GM18511 (cell line): ENCODE measurements at regions not wholly inside any gene's neighbourhood (a gene's known extent, or its start where the extent isn't known, plus 50 kb on each side); places are given as distances from the start of the nearest gene placed in this dataset.
A peak's percentile ranks its signal among the peaks of the same experiment; 100 is the strongest.
"Not testable (repeated sequence)": the region's sequence is repeated elsewhere in the genome, so short reads cannot be mapped to it uniquely, and the experiment has no call there.

Experiments
- ATAC-seq: cut with Tn5 transposase; IDR thresholded peaks from one replicate; pipeline ENCODE4 v1.9.1; 2021; ENCODE audit warnings: mild to moderate bottlenecking, moderate library complexity; ENCODE audit not compliant: unreplicated experiment

DNA sequence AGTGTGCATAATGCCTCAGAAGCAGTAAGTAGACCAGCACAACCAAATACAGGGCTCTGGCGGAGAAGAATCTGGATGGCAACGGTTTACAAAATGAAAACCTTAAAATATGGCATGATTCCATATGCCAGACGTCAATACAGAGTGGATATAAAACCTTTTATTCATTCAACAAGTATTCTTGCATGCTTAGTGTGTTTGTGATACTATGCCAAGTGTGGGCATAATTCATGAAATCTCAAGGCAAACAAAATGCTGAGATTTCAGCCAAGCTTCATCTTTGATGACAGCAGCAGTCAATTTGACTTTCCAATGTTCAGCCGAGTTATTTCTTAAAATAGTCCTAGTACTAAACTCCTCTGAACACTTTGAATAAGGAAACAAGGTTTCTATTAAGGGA, 119.4 kb downstream of the CD24 start:
- no peak for ATAC-seq

DNA sequence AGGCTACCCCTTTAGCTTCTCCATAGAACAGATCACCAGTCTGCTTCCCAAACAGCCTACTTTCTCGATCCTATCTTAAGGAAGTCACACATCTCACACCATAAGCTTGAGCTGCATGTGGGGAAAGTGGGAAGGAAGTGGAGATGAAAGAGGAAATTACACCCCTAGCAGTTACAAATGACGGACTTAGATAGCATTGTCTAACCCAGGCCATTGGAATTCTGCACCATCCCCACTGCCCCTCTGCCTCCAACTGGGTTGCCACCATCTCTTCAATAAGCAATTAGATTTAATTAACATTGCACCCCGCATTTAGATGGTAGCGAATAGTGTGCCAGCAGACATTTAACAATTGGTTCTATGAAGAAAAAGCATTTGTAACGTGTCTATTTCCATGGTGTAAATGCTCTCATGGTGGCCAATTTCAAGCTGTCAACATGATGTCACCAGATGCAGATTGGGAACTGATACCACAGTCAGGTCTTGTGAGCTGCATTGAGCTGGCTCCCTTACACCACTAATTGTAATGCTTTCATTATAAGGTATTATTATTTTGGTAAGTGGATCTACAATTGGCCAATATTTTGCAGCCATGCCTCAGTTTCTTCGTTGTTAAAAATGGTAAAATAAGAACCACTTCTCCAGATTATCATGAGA, 124.7 kb downstream of the CD24 start:
- peak; percentile 53 for ATAC-seq

DNA sequence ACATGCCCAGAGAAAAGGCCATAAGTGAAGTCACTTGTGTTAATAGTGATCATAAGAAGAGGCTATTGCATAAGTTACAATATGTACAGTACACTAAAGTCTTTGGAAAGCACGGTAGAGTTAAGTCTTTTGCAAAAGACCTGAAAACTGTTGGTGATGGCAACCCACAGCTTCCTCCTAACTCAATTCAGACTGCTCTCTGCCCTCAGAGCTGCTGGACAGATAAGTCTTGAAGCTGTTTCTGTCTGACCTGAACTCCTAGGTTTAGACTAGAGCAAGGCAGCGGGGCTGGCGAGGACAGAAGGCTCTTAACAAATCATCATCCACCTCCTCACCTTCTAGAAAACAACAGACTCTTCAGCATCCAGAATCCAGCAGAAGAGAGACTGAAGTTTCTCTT, 125.4 kb downstream of the CD24 start:
- no peak for ATAC-seq

DNA sequence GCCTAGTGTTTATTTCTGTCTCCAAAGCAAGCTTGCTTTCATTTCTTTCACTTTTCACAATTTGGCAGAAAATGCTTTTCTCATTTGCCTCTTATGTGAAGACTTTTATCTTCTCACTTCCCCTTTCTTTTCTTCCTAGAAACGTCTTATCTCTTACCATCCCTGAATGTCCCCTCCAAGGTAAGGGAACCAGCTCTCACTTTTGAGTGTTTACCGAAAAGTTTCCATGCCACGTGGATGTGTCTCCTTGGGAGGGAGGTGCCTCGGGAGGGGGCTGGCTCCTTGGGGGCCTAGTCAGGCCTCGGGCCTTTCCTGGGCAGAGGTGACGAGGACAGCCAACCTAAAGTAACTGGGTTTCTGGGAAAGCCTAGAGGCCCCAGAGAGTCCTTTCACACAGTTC, 127.4 kb downstream of the CD24 start:
- ATAC-seq: peak; percentile 55

DNA sequence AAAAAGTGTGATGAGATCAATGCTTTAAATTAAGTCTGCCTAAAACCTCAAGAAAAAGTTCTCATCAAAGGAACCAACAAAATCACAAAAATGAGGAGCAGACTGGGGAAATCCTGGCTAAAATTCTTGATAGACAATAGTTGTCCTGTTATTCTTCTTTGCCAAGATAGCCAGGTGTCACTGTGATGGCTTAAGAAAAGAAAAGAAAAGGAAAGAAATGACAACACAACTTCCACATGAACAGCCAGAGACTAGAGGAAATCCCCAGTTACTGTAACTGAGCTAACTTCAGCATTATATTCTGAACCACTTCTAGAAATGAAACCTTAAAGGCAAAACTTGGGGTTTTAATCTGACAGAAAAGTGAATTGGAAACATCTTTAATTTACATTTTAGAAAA, 129.6 kb downstream of the CD24 start:
- peak; percentile 66 for ATAC-seq

DNA sequence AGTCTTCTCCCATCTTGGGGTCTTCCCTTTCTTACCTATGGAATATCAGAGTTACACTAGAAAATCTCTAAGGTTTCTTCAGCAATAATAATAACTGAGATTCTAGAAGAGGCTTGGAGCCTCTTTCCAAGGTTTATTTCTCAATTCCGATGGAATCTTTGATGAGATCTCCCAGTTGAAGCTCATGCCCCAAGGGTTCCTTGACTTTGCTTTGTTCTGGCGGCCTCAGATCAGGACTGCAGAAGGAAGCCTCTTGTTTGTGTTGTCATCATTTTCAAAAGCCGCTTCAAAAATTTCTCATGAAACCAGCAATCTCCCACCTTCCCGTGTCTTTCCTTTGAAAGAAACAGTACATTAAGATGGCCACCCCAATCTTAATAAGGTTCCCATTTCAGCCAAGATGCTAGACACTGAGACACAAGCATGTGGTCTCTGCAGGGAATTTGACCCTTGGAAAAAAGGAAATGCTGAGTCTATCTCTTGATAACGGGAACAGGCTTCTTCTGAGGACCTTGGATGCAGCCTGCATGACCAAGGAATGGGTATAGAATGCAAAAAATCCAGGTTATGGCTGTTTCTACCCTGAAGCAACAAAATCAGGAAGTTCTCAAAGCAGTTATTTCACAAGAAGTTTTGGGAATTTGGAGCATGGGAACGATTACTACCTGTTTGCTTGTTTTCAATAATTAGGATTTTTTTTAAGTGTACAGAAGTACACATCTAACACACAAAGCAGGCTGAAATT, 141.6 kb downstream of the CD24 start:
- no peak for ATAC-seq

DNA sequence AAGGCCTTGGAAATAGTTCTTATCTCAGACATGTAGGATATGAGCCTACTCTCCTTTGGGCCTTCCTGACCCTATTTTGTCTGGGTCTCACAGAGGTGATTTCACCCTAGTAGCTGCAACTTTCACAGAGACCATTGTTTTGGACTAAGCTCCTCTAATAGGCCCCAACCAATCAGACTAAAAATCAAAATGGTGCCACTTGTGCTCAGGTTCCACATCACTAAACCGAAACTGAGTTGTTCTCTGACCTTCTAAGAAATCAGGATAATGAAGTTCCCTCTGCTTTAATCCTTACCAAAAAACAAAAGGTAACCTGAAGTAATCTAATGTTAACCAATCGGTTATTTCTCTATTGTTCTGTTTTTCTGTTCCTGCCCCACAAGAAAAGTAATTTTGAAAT, 143.6 kb downstream of the CD24 start:
- no peak for ATAC-seq

DNA sequence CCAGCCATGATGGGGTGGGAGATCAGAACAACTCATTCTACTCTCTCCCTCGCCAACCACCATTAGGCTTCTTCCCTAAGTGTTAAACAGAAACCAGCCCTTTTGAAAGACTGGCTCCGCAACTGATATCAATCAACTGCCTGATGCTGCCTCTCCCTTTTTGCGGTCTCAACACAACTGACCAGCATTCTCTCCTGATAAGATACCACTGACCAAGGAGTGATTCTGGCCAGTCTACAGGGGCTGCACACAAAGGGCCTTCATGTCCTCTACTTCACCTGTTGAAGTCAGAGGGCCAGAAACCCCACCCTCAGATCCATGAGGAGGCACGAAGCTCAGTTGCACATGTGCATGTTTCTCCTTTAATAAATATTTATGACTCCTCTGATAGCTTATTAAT, 145.1 kb downstream of the CD24 start:
- no peak for ATAC-seq

DNA sequence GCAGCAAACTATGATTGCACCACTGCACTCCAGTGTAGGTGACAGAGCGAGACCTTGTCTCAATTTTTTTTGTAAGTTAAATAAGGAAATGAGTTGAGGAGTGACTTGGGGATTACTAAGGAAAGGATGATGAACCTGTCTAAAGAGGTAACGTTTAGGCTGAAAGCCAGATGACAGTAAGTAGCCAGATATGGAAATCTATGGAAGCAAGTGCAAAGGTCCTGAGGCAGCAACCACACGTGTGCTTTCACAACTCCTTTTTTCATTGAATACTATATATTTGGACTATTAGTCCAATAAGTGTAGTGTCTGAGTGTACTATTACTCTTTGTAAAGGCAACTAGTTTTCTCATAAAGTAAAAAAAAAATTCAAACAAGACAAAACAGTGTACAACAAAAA, 147.4 kb downstream of the CD24 start:
- no peak for ATAC-seq

DNA sequence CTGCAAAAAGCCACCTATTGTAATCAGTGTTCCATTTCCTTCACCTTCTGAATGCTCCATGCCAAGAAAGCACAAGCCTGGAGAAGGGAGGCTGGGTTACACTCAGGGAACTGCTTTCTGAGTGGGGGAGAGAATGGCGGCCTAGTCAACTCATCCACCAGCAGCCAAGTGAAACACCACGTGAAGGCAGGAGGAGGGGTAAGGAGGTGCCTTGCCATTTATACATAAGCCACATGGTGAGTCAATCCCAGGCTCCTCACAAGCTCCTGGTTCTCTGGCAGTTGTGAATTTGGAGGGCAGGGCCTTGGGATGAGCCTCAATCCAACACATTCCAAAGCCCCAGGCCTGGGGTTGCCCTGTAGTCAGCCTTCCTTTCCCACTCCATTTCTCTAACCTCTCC, 149.4 kb downstream of the CD24 start:
- ATAC-seq: no peak

DNA sequence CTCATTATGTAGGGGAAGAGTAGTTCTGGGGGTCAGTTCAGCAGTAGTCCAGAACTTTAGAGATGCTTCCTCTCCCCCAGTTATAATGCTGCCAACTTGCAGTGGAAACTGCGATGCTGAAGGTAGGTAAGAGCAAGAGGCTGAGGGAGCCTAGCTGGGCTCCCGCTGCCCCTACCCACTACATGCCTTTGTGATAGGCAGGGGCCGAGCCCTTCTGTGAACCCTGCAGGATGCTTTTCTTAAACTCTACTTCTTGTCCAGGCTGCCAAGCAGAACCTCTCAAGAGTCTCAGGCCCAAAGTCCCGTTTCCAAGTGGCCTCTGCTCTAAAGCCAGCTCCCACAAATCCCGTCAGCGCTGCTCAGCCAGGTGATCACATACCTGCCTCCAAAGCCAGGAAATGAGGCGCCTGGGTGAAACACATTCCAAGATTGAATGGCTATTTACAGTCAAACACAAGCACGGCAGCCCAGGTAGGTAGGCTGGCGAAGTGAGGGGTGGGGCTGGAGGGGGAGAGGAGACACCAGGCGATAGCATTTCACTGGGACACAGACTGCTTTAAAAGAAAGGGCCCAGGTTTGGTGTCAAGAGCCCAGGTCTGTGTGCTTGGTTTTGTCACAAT, 150.7 kb downstream of the CD24 start:
- no peak for ATAC-seq

DNA sequence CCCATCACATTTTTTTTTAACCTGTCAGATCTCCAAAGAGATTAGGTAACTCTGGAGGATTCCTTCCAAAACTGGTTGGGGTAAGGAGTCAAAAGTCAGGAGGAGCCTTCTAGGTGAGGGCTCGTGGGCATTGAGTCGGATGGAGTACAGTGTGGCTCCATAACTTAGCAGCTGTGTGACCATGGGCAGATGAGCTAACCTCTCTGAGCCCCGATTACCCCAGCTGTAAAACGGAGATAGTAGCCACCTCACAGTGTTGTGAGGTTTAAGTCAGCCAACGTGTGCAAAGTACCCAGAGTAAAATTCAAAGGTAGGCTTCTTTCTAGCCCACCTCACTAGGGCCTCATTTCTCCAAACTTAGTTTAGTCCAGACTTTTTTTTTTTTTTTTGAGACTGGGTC, 151.5 kb downstream of the CD24 start:
- no peak for ATAC-seq

DNA sequence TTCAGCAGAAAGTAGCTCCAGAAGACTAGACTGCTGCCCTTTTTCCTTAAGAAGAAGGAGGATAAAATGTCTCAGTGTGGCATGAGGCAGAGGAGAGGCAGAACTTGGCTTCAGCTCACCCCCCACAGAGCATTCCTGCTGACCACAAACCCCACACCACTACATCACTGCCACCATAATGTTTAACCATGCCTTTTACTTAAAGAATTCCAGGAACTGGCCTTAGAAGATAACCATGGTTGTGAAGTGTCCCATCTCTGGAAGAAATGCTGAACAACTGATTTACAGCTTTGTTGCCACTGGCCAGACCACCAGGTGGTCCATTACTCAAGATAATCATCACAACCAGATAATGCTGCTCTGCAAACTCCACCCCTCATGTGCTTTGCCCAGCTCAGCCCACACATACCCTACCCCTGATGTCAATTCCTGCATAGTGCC, 154.1 kb downstream of the CD24 start:
- no peak for ATAC-seq

DNA sequence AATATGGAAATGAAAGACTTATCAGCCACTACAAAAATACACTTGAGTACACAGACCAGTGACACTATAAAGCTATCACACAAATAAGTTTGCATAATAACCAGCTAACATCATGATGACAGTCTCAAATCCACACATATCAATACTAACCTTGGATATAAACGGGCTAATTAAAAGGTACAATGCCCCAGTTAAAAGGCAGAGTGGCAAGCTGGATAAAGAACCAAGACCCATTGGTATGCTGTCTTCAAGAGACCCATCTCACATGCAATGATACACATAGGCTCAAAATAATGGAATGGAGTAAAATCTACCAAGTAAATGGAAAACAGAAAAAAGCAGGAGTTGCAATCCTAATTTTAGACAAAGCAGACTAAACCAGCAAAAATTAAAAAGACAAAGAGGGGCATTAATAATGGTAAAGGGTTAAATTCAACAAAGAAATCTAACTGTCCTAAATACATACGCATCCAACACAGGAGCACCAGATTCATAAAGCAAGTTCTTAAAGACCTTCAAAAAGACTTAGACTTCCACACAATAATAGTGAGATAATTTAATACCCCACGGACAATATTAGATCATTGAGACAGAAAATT, 163.3 kb downstream of the CD24 start:
- ATAC-seq: no peak

DNA sequence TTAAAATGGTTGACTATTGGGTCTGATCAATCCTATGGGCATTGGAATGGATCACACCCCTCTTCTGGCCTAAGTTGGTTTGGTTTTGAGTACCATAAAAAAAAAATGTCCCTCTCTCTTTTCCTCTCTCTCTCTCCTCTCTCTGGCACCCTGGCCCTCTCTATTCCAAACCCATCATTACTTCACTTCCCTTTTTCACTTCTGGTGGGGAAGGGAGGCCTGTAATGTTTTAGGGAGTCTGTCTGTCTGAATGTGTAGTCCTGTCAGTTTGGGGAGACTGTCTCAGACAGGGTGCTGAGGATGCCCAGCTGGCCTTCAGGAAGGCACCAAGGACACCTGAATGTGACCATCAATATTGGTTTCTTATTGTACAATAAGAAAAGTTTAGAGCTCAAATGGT, 165.8 kb downstream of the CD24 start:
- no peak for ATAC-seq

DNA sequence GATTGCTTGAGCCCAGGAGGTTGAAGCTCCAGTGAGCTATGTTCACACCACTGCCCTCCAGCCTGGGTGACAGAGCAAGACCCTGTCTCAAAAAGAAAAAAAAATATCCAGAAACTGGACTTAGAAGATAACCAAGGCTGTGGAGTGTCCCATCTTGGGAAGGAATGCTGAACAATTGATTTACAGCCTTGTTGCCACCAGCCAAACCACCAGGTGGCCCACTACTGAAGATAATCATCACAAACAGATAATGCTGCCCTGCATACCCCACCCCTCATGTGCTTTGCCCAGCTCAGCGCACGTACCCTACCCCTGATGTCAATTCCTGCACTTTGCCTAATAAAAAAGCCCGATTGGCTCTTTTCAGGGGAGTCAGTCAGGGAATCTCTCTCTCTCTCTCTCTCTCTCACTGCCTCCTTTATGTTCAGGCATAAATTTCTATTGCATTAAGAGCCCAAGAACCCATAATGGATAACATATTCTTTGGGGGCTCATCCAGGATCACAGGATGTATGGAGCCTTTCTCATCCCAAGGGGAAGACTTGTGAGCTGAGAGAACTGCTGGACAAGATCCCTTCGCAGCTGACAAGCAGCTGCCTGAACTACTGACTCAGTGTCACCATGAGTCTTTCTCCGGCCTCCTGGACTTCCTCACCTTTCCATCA, 166.4 kb downstream of the CD24 start:
- ATAC-seq: no peak

DNA sequence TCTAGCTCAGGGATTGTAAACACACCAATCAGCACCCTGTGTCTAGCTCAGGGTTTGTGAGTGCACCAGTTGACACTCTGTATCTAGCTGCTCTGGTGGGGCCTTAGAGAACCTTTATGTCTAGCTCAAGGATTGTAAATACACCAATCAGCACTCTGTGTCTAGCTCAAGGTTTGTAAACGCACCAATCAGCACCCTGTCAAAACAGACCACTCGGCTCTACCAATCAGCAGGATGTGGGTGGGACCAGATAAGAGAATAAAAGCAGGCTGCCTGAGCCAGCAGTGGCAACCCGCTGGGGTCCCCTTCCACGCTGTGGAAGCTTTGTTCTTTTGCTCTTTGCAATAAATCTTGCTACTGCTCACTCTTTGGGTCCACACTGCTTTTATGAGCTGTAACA, 168.3 kb downstream of the CD24 start:
- not testable (repeated sequence) for ATAC-seq

DNA sequence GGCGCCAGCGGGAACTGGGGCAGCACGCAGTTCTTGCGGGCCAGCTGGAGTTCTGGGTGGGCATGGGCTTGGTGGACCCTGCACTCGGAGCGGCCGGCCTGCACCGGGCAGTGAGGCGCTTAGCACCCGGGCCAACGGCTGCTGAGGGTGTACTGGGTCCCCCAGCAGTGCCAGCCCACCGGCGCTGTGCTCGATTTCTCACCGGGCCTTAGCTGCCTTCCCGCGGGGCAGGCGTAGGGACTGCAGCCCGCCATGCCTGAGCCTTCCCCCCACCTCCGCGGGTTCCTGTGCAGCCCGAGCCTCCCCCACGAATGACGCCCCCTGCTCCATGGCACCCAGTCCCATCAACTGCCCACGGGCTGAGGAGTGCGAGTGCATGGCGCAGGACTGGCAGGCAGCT, 168.8 kb downstream of the CD24 start:
- no peak for ATAC-seq

DNA sequence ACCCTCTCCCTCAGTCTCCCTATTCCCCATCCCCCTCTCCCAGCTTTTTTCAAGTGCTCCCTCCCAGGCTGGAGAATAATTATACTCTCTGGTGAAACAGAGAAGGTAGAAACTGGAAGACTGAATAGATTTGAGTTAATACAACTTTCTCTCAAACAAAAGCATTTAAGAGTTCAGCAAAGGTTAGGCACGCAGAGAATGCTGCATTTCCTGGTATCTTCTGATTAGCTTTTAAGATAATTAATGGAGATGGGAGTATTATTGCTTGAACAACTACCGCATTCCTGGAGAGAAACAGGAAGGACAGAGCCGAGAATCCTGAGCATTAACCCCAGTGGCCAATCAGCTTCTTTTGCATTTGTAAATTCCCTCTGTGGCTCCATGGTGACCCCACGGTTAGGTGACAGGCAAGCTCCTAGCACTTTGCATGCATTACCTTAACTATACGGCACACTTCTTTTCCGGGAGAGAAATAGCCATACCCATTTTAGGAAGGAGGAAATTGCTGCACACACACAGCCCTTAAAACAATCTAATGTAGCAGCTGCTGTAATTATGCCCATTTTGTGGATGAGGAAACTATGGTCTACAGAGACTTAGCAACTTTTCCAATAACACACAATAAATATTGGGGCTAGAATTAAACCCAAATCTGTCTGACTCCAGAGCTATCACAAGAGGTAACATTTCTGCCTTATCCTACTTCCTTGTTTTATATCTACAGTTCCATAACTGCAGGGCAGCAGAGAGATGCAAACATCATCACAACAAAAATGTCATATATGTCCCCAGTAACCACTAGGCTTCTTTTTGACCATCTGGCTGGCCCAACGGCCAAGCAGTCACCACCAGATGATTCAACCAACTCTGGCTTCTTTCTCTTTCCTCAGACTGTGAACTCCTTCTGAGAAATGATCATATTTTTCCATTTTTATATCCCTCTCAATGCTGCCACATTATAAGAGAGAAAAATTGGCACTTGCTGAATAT, 169.9 kb downstream of the CD24 start:
- ATAC-seq: no peak

DNA sequence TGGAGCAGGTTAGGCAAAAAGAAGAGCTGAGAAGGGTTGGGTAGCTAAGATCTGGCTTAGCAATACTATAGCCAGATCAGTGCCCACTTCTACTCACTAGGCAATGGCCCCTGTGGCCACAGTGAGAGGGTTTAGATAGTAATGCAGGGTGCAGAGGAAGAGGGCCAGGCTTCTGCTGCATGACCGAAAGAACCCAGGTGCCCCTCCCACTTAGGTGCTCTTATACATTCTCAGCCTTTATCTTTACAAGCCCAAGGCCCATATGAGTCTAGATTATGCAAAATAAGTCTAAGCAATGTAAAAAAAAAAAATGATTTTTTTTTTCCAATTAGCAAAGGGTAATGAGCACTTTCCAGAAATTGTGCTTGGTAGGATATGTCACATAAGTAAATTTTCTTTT, 171.3 kb downstream of the CD24 start:
- ATAC-seq: no peak
